GM18505 (cell line): ENCODE measurements at regions not wholly inside any gene's neighbourhood (a gene's known extent, or its start where the extent isn't known, plus 50 kb on each side); places are given as distances from the start of the nearest gene placed in this dataset.

Source experiments
- ATAC-seq: cut with Tn5 transposase; IDR thresholded peaks from one replicate; pipeline ENCODE4 v1.9.1; 2021; ENCODE audit not compliant: unreplicated experiment
- POLR2A ChIP-seq: IDR thresholded peaks from 4 replicates; pipeline ENCODE4 v1.6.1; 2011; ENCODE audit warnings: borderline replicate concordance; ENCODE audit not compliant: insufficient read depth, insufficient read length; ENCODE audit errors: extremely low read depth

DNA sequence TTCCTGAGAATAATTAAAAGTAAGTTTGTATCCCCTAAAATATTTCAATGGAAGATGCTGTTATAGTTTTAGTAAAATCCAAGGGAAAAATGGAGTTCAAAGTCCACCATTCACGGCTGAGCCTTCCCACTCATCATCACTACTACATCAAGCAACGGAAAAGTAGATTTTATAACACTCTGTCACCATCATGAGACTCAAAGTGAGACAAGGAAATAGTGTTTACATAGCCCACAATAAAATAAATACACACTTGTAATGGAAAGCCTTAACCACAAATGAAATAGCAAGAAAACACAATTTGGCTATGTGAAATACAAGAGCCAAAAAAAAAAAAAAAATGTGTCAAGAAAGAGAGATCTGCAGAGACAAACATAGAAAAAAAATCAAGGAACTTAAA, 569.9 kb upstream of the REG3G start:
- TF ChIP-seq POLR2A = no peak
- ATAC-seq = no peak

DNA sequence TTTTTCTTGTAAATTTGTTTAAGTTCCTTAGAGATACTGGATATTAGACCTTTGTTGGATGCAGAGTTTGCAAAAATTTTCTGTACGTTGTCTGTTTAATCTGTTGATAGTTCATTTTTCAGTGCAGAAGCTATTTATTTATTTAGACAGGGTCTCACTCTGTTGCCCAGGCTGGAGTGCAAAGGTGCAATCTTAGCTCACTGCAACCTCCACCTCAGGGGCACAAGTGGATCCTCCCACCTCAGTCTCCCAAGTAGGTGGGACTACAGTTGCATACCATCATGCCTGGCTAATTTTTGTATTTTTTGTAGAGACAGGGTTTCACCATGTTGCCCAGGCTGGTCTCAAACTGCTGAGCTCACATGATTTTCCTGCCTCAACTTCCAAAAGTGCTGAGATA, 568.2 kb upstream of the REG3G start:
- no peak for TF ChIP-seq POLR2A
- ATAC-seq = no peak

DNA sequence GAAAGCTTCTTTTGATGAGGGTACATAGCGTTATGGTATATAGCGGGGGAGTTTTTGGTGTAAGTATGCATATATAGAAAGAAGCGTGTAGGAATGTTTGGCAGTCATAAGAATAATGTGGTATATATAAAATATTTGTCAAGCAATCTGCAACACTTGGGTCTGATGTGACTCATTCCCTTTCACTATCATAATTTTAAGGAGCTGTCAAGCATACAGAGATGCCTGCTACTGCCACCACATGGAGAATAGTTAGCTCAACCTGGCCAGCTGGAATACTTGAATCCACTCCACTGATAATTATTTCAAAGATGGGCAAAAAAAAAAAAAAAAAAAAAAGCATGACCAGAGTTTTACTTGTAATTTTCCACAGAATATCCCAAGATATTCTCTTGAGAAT, 559.8 kb upstream of the REG3G start:
- no peak for ATAC-seq
- TF ChIP-seq POLR2A = no peak

DNA sequence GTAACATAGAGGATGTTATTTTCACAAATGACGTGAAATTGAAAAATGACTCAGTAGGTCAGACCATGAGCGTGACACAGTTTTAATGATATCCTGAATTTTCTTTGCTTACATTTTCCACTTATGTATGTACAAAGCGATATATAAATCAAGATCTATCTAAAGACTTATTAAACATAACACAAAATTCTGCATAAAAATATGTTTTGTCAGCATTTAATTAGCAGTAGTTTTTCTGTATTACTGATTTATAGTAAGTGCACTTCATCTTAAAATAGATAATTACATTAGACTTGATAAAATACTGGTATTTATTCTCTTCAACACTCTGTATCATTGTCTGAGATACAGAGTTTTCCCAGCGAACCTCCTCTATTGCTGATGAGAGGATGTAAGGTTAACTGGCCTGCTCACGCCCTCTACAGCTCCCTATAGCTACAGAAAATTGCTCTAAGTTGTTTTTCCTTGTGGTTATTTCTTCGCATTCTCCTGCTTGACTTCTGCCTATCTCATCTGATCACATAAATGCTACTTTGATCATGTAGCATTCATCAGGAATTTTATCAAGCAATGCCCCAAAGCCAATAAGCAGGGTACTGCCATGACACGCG, 548.8 kb upstream of the REG3G start:
- no peak for TF ChIP-seq POLR2A
- no peak for ATAC-seq

DNA sequence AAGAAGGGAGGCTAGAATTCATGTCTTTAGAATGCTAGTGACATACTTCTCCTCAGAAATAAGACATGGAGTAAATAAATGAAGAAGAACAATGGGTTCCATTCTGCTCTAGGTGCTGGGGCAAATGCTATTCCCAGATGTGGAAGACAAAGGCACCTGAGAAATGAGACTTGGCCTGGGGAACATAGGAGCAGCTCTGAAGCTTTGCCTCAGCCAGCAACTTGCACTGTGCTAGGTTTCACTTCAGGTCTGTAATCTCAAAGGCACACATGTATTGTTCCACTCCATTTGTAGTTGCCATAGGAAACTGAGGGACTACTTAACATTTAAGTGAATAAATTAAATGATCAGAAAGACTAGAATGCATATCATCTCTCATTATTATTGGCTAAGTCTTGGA, 538.9 kb upstream of the REG3G start:
- no peak for TF ChIP-seq POLR2A
- ATAC-seq = no peak

DNA sequence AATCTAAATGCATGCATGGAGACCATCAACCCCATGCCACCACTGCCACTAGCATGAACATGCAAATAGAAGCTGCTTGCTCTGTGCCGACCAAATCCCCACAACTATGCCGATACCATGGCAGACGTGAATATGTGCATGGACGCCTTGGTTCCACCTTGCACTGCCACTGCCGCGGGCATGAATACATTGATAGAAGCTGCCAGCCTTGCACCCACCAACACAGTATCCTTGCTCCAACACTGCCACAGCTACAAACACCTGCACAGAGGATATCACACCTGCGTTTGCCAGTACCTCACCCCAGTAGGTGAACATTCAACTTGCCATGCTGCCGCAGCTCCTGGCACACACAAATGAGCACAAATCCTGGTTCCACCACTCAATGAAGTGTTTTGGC, 527.4 kb upstream of the REG3G start:
- ATAC-seq = no peak
- no peak for TF ChIP-seq POLR2A

DNA sequence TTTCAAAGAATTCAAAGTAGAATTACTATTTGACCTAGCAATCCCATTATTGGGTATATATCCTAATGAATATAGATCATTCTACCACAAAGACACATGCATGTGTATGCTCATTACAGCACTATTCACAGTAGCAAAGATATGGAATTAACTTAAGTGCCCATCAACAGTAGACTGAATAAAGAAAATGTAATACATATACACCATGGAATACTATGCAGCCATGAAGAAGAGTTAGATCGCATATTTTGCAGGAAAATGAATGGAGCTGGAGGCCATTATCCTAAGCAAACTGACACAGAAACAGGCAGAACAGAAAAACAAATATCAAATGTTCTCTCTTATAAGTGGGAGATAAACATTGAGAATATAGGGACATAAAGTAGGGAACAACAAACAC, 519.2 kb upstream of the REG3G start:
- ATAC-seq = no peak
- no peak for TF ChIP-seq POLR2A

DNA sequence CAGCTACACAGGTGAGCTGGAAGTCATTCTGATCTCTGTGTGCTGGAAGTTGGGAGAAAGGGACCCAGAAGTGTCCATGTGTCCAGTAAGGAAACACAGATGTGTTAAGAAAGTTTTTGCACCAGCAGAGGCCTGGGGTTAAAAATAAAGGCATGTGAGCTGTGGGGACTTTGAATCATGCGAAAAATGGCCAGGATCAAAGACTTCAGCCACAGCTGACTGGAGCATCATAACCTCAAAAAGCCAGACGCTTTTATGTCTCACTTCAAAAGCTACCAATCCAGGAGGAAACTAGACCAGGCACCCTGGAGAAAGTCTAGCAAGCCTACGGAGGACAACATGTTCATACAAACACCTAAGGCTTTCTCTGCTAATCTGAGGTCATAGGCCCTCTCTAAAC, 503.6 kb upstream of the REG3G start:
- no peak for ATAC-seq
- no peak for TF ChIP-seq POLR2A

DNA sequence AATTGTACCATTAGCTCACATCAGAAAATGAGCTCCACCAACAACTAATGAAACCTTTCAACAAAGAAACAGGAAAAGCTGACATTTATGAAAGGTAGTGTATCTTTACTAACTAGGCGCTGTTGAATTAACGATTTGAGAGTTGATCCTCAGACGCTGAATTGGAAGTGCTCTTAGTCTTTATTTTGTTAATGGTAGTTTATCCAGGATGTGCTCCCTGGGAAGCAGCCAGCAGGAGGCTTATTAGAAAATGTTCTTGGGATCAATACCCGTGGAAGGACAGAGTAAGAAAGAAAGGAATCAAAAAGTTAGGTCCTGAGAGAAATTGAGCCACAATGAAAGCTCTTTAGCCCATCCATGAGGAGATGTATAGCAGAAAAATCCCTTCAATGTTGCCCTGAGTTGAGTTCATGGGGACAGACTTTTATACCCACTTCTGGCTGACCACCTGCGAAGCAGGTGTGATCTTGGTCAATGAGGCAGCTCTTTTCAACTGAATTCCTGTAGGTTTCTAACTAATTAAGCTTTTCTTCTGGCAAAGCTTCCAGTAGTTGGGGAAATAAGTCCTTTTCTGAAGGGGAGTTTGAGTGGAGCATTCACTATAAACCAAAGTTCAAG, 492.6 kb upstream of the REG3G start:
- TF ChIP-seq POLR2A = no peak
- ATAC-seq = no peak

DNA sequence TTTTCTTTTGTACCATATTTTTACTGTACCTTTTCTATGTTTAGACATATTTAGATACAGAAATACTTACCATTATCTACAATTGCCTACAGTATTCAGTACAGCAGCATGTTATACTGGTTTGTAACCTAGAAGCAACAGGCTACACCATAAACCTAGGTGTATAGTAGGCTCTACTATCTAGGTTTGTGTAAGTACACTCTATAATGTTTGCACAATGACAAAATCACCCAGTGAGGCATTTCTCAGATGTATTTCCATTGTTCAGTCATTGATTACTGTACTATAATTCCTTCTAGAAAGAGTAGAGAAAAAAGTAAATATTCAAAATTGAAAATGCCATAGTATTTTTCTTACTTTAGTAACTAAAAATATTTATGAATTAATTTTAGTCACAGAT, 490.1 kb upstream of the REG3G start:
- TF ChIP-seq POLR2A = no peak
- ATAC-seq = no peak

DNA sequence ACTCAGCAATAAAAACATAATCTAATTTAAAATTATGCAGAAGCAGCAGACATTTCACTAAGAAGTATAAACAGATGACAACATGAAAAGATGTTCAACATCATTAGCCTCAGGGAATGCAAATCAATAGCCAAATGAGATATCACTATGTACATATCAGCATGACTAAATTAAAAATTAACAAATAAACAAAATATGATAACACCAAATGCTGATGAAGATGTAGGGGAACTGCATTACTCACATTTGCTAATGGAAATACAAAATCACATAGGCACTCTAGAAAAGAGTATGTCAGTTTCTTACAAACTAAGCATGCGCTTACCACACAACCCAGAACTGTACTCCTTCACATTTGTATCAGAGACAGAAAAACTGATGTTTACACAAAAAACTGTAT, 487.2 kb upstream of the REG3G start:
- no peak for TF ChIP-seq POLR2A
- ATAC-seq = no peak

DNA sequence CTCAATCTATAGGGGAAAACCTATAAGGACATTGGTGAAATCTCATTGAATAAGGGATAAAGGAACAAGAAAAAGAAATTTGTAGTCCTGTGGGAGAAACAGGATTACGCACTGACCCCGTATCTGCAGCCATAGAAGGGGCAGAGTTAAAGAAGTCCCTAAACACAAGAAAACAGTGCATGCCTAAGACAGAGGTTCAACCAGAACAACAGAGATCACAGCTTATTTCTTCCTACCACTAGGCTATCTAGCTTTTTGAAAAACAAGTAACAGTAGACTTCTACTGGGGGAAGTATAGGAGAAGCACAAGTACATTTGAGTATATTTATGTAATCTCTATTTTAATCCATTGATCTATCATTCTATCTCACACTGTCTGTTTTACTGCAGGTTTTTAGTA, 485.2 kb upstream of the REG3G start:
- no peak for TF ChIP-seq POLR2A
- no peak for ATAC-seq

DNA sequence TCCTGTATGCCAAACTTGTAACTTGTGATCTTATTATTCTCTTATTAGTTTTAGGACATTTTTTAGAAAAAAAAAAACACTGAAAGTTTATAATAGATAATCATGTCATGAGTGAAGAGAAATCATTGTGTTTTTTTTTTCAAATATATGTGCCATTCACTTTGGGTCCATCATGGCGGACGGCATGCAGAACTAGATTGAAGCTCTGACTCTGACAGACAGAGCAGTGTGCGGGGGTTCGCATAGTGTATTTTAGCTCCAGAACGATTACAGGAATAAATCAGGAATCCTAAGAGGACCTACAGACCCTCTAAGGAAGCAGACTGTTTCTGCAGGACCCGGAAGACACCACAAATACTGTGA, 484.4 kb upstream of the REG3G start:
- no peak for TF ChIP-seq POLR2A
- ATAC-seq = no peak

DNA sequence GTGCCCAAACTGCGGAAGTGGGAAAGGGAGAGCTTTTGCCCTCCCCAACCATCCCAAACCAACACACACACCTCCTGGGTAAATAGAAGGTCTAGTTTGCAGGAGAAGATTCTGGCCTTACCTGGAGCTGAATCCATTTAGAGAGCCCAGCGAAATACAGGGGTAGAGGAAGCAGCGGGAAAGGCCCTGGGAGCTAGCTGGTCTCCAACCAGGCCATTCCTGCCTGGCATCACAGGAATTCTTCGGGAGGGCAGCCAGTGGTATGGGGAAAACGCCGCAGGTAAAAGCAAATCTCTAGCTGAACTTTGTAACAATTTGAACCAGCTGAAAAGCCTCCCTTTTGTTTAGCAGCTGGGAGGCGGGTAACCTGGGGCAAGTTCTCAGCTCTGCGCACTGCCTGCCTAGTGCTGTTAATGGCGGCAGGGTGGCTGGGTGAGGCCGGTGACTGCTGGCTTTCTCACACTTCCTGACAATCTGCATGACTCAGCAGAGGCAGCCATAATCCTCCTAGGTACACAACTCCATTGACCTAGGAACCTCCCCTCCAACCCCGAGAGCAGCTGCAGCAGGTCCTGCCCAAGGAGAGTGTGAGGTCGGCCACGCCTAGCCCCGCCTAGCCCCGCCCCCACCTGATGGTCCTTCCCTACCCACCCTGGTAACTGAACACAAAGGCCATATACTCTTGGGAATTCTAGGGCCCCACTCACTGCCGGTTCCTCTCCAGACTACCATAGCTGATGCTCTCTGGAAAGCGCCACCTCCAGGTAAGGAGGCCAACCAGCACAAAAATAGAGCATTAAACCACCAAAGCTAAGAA, 483.8 kb upstream of the REG3G start:
- ATAC-seq = no peak
- TF ChIP-seq POLR2A = no peak
